ENCODE measurements at regions not wholly inside any gene's neighbourhood (a gene's known extent, or its start where the extent isn't known, plus 50 kb on each side); places are given as distances from the start of the nearest gene placed in this dataset.
"Not testable (repeated sequence)": the region's sequence is repeated elsewhere in the genome, so short reads cannot be mapped to it uniquely, and the experiment has no call there.

DNA sequence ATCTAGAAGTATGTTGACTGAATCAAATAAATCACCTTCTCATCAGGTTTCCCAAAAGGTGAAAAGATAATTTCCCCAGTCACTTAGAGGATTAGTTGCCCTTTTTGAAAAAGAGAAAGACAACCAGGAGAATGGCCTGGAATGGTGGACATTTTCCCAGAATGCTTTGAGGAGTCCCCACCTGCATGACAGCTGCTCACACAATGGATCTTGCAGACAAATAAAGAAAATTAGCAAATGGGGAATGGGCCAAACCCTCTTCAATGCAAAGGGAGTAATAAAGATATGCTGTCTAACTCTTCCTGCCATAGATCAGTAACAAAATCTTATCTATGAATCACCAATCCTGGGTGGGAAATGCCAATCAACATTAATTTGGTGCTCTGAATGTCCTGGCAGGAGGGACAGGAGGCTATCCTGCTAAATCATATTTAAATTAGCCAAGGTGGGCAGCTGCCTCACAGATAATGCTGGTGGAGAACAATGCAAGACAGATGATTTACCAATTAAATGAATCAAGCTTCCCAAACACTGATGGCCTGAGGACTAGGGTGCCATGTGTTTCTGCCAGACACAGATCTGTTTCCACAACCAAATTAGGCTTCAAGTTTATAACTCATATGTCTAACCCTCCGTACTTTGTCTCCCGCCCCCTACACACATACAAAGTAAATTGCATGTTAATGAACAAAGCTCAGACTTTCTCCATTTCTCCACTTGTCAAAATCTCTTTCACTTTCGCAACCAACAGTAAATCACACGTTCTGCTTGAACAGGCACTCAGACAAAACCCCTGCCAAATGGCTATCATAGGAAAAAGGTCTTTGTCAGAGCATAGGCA is 488.0 kb upstream of the PLXNA2 start:
- FAIRE-seq (no peak), DNase-seq (ENCODE audit: insufficient read length, low spot score) (no peak)
- no peak for TF ChIP-seq PAX5 (IDR thresholded peaks at IDR 0.05; ENCODE audit: insufficient read depth, low read length, severe bottlenecking)
- TF ChIP-seq SPI1 (IDR thresholded peaks at IDR 0.05; ENCODE audit: low read depth, low read length), result no peak
- no peak for TF ChIP-seq POLR2A (IDR thresholded peaks at IDR 0.05; ENCODE audit: low read depth, low read length)
- no peak for TF ChIP-seq POU2F2 (IDR thresholded peaks at IDR 0.05; ENCODE audit: low read depth, low read length)
- TF ChIP-seq TAF1 (IDR thresholded peaks at IDR 0.05; ENCODE audit: low read depth, low read length), result no peak
- no peak for TF ChIP-seq POLR2AphosphoS5 (IDR thresholded peaks at IDR 0.05; ENCODE audit: low read depth, low read length)

DNA sequence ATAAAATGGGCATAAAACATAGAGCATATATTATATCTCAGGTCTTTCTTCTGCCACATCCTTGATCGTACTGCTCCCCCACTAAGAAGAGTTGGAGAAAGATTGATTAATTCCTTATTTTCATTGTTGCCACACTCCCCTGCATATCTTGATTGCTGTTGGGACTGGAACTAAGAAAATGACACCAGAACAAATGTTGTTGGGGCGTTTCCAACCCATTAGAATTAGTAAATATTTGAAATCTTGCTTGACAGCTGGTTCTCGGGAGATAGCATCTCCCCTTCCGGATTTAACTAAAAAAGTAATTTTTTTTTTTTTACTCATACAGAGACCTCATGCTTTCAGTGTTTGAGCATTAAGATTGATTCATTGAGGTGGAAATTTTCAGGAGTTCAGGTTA is 493.0 kb upstream of the PLXNA2 start:
- TF ChIP-seq TAF1 (IDR thresholded peaks at IDR 0.05; ENCODE audit: low read depth, low read length) (no peak), POLR2AphosphoS5 (IDR thresholded peaks at IDR 0.05; ENCODE audit: low read depth, low read length) (no peak), PAX5 (IDR thresholded peaks at IDR 0.05; ENCODE audit: insufficient read depth, low read length, severe bottlenecking) (no peak), POLR2A (IDR thresholded peaks at IDR 0.05; ENCODE audit: low read depth, low read length) (no peak), POU2F2 (IDR thresholded peaks at IDR 0.05; ENCODE audit: low read depth, low read length) (no peak), SPI1 (IDR thresholded peaks at IDR 0.05; ENCODE audit: low read depth, low read length) (no peak)
- no peak for FAIRE-seq
- DNase-seq (ENCODE audit: insufficient read length, low spot score), result no peak

DNA sequence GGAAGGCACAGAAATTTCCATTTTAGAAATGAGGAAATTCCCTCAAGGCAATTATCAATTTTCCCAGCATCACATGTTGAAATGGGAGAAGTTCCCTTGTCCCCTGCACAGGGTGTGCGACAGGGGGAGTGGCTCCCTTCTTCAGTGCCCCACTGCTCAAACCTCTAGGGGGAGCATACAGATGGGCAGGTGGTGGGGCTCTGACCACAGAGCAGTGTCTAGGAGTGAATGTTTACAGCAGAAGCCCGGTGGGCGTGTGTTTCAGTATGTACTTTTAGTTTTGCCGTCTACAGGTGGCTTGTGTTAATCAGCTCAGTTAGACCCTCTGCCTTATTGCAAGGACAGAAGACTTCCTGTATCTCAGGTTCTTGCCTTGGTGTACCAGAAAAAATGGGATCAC is 493.7 kb upstream of the PLXNA2 start:
- TF ChIP-seq POU2F2 (IDR thresholded peaks at IDR 0.05; ENCODE audit: low read depth, low read length) (no peak), POLR2A (IDR thresholded peaks at IDR 0.05; ENCODE audit: low read depth, low read length) (no peak), TAF1 (IDR thresholded peaks at IDR 0.05; ENCODE audit: low read depth, low read length) (no peak), SPI1 (IDR thresholded peaks at IDR 0.05; ENCODE audit: low read depth, low read length) (no peak), POLR2AphosphoS5 (IDR thresholded peaks at IDR 0.05; ENCODE audit: low read depth, low read length) (no peak), PAX5 (IDR thresholded peaks at IDR 0.05; ENCODE audit: insufficient read depth, low read length, severe bottlenecking) (no peak)
- FAIRE-seq, result no peak
- DNase-seq (ENCODE audit: insufficient read length, low spot score), result no peak

DNA sequence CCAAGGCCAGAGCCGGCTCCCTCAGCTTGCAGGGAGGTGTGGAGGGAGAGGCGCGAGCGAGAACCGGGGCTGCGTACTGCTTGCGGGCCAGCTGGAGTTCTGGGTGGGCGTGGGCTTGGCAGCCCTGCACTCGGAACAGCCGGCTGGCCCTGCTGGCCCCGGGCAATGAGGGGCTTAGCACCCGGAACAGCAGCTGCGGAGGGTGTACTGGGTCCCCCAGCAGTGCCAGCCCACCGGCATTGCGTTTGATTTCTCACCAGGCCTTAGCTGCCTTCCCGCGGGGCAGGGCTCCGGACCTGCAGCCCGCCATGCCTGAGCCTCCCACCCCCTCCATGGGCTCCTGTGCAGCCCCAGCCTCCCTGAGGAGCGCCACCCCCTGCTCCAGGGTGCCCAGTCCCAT is 495.5 kb upstream of the PLXNA2 start:
- not testable (repeated sequence) for DNase-seq (ENCODE audit: insufficient read length, low spot score); FAIRE-seq

DNA sequence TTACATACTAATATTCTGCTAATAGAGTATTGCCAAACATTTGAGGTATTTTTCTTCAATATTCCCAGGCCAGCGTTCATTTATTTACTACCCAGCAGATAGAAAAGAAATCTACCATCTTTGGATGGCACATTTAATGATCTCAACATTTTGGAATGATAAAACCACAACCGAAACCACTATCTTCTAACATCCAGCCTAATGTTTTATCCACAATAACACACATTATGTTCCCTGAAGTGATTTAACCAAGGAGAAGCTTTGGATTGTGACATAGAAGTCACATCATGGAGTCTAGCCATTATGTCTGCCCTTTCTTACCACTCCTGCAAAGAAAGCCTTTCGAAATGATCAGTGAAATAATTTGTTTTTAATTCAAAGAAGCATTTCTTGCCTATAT is 497.1 kb upstream of the PLXNA2 start:
- DNase-seq (ENCODE audit: insufficient read length, low spot score) (no peak), FAIRE-seq (no peak)
- TF ChIP-seq TAF1 (IDR thresholded peaks at IDR 0.05; ENCODE audit: low read depth, low read length) (no peak), POLR2AphosphoS5 (IDR thresholded peaks at IDR 0.05; ENCODE audit: low read depth, low read length) (no peak), POU2F2 (IDR thresholded peaks at IDR 0.05; ENCODE audit: low read depth, low read length) (no peak)

DNA sequence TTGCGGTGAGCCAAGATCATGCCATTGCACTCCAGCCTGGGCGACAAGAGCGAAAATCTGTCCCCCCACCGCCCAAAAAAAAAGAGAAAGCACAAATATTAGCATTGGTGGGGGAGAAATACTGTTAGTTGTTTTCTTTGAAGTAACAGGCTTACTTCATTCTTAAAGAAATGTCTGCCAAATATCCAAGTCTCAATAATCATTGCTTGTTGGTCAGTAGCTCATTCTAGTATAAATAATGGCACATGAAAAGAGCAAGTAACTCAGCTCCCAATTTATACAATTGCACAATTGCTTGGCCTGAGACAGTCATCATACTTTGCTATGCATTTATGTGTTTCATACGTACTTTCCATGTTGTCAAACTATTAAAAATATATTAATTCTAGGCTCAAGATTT is 499.2 kb upstream of the PLXNA2 start:
- FAIRE-seq, result no peak
- no peak for TF ChIP-seq SPI1 (IDR thresholded peaks at IDR 0.05; ENCODE audit: low read depth, low read length)
- no peak for TF ChIP-seq POU2F2 (IDR thresholded peaks at IDR 0.05; ENCODE audit: low read depth, low read length)
- TF ChIP-seq PAX5 (IDR thresholded peaks at IDR 0.05; ENCODE audit: insufficient read depth, low read length, severe bottlenecking), result no peak
- TF ChIP-seq POLR2A (IDR thresholded peaks at IDR 0.05; ENCODE audit: low read depth, low read length), result no peak
- no peak for TF ChIP-seq TAF1 (IDR thresholded peaks at IDR 0.05; ENCODE audit: low read depth, low read length)
- no peak for TF ChIP-seq POLR2AphosphoS5 (IDR thresholded peaks at IDR 0.05; ENCODE audit: low read depth, low read length)
- DNase-seq (ENCODE audit: insufficient read length, low spot score), result no peak

DNA sequence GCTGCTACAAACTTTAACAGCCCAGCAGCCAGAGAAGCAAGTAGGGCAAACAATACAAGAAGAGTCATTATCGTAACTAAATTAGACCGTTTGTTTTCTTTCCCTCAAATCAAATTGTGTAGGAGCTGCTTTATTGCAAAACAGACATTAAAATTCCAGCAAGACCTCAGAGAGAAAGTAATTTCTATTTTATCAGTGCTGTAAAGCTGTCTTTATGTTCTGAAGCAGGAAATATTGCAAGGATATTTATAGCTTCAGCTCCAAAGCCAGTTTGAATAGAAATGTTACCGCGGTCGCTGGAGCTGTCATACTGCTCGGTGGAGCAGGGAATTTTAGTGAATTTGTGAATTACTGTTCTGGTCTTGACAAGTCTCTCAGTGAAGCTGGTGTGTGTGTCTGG is 503.8 kb upstream of the PLXNA2 start:
- TF ChIP-seq POU2F2 (IDR thresholded peaks at IDR 0.05; ENCODE audit: low read depth, low read length) (no peak), POLR2A (IDR thresholded peaks at IDR 0.05; ENCODE audit: low read depth, low read length) (no peak), POLR2AphosphoS5 (IDR thresholded peaks at IDR 0.05; ENCODE audit: low read depth, low read length) (no peak), PAX5 (IDR thresholded peaks at IDR 0.05; ENCODE audit: insufficient read depth, low read length, severe bottlenecking) (no peak), SPI1 (IDR thresholded peaks at IDR 0.05; ENCODE audit: low read depth, low read length) (no peak), TAF1 (IDR thresholded peaks at IDR 0.05; ENCODE audit: low read depth, low read length) (no peak)
- FAIRE-seq, result no peak
- DNase-seq (ENCODE audit: insufficient read length, low spot score), result no peak

DNA sequence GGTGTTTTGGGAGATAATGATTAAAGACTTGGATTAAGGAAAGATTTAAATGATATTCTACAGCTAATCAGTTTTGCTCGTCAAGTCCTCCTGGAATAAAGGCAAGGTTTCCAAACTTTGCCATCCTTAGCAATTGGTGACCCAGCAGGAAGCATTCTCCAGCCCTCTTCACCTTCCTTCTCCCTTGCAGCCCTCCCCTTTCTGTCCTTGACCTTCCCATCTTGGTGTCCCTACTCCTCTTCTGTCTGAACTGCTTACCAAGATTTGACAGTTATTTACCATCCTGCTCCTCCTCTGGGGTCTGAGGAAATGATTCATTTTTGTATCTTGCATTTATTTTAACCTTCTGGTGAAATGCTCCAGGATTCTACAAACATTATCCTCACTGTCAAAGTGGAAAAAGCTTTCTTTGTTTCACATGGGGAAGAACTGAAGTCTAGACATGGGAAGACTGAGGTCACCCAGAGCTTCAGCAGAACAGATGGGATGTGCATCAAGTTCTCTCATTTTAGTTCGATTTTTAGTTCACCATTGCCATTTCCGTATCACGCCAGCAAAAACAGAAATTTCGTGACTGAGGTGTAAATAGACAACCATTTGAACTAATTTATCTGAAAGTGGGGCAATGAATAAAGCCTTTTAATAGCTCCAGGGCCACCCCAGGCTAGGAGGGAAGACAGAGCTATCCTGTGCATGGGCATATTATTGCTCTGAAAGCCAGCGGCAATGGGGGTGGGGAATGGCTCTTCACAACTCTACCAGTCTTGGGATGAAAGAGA is 504.4 kb upstream of the PLXNA2 start:
- TF ChIP-seq POU2F2 (IDR thresholded peaks at IDR 0.05; ENCODE audit: low read depth, low read length) (no peak), PAX5 (IDR thresholded peaks at IDR 0.05; ENCODE audit: insufficient read depth, low read length, severe bottlenecking) (no peak), TAF1 (IDR thresholded peaks at IDR 0.05; ENCODE audit: low read depth, low read length) (no peak), POLR2AphosphoS5 (IDR thresholded peaks at IDR 0.05; ENCODE audit: low read depth, low read length) (no peak), SPI1 (IDR thresholded peaks at IDR 0.05; ENCODE audit: low read depth, low read length) (no peak), POLR2A (IDR thresholded peaks at IDR 0.05; ENCODE audit: low read depth, low read length) (no peak)
- DNase-seq (ENCODE audit: insufficient read length, low spot score) (no peak), FAIRE-seq (no peak)

DNA sequence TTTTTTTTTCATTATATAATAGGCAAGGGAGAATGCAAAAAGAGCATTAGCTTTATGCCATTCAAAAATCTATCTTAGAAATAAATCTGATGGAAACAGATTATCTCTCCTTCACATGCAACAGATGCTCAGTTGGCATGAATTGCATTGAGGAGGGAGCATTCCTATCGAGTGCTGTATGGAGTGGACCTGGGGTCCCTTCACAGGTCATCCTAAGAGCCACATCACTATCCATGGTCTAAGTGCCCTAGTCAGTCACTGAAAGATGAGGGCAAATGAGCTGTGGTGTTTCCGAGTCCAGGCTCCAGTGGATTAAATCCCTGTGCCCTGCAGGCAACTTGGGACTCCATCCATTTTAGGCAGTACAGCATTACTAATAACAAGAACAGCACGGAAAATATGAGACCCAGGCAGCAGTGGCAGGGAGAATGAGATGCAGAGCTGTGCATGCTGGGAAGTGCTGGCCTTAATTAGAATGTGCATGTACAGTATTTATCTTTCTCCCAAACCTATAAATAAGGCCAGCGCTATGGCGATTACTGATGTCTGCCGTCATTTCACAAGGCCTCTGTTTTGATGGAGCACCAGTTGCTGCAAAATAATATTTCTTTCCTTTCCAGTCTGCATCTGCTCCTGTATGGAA is 512.3 kb upstream of the PLXNA2 start:
- TF ChIP-seq SPI1 (IDR thresholded peaks at IDR 0.05; ENCODE audit: low read depth, low read length) (no peak), POLR2AphosphoS5 (IDR thresholded peaks at IDR 0.05; ENCODE audit: low read depth, low read length) (no peak), POU2F2 (IDR thresholded peaks at IDR 0.05; ENCODE audit: low read depth, low read length) (no peak), PAX5 (IDR thresholded peaks at IDR 0.05; ENCODE audit: insufficient read depth, low read length, severe bottlenecking) (no peak), TAF1 (IDR thresholded peaks at IDR 0.05; ENCODE audit: low read depth, low read length) (no peak), POLR2A (IDR thresholded peaks at IDR 0.05; ENCODE audit: low read depth, low read length) (no peak)
- FAIRE-seq (no peak), DNase-seq (ENCODE audit: insufficient read length, low spot score) (no peak)

Data from GM12891 (cell line).